Stimulated activated CD4-positive, alpha-beta T cell treated with anti-CD3 and anti-CD28 coated beads, Interleukin-4, amount 100 ng/mL, for 1 hour (primary cell): ENCODE measurements at regions not wholly inside any gene's neighbourhood (a gene's known extent, or its start where the extent isn't known, plus 50 kb on each side); places are given as distances from the start of the nearest gene placed in this dataset.
"Not testable (repeated sequence)": the region's sequence is repeated elsewhere in the genome, so short reads cannot be mapped to it uniquely, and the experiment has no call there.

Experiments used
- DNase-seq: peaks from one replicate; pipeline ENCODE4 v3.0.0-alpha.2; 2020

- no peak for DNase-seq
These were observed 1099.9 kb downstream of the TUSC7 start for GRCh38 chr3:117809186-117810081.

GRCh38 chr3:117811786-117812185 lies 1102.2 kb downstream of the TUSC7 start:
- no peak for DNase-seq

- DNase-seq: no peak
These were observed 1105.4 kb downstream of the TUSC7 start for GRCh38 chr3:117814975-117815374.

GRCh38 chr3:117817103-117817502 lies 1107.5 kb downstream of the TUSC7 start:
- DNase-seq: no peak

- no peak for DNase-seq
These were observed 1109.0 kb downstream of the TUSC7 start for GRCh38 chr3:117818592-117818991.

GRCh38 chr3:117820658-117821299 lies 1111.2 kb downstream of the TUSC7 start:
- DNase-seq: no peak

GRCh38 chr3:117822416-117822815 lies 1112.8 kb downstream of the TUSC7 start:
- DNase-seq: no peak

GRCh38 chr3:117836296-117836695 lies 1126.7 kb downstream of the TUSC7 start:
- DNase-seq: no peak

- DNase-seq: no peak
These were observed 1127.8 kb downstream of the TUSC7 start for GRCh38 chr3:117837391-117837790.

- DNase-seq: no peak
These were observed 1132.5 kb downstream of the TUSC7 start for GRCh38 chr3:117842086-117842485.

- no peak for DNase-seq
These were observed 1133.8 kb downstream of the TUSC7 start for GRCh38 chr3:117843356-117843755.

GRCh38 chr3:117844676-117845075 lies 1135.1 kb downstream of the TUSC7 start:
- no peak for DNase-seq

GRCh38 chr3:117846238-117846637 lies 1136.7 kb downstream of the TUSC7 start:
- no peak for DNase-seq

GRCh38 chr3:117848606-117849005 lies 1139.0 kb downstream of the TUSC7 start:
- DNase-seq: no peak

- DNase-seq: no peak
These were observed 1144.5 kb downstream of the TUSC7 start for GRCh38 chr3:117853923-117854668.

- no peak for DNase-seq
These were observed 1146.8 kb downstream of the TUSC7 start for GRCh38 chr3:117856354-117856753.

- no peak for DNase-seq
These were observed 1153.6 kb downstream of the TUSC7 start for GRCh38 chr3:117863146-117863545.

- DNase-seq: no peak
These were observed 1155.8 kb downstream of the TUSC7 start for GRCh38 chr3:117865338-117865737.

GRCh38 chr3:117868766-117869165 lies 1159.2 kb downstream of the TUSC7 start:
- DNase-seq: no peak

- no peak for DNase-seq
These were observed 1162.4 kb downstream of the TUSC7 start for GRCh38 chr3:117871934-117872333.

- not testable (repeated sequence) for DNase-seq
These were observed 1161.9 kb downstream of the IGSF11 start for GRCh38 chr3:117872594-117873248.

GRCh38 chr3:117873249-117873600 lies 1161.4 kb downstream of the IGSF11 start:
- DNase-seq: no peak

GRCh38 chr3:117874028-117874690 lies 1160.5 kb downstream of the IGSF11 start:
- no peak for DNase-seq
